ENCODE measurements at regions not wholly inside any gene's neighbourhood (a gene's known extent, or its start where the extent isn't known, plus 50 kb on each side); places are given as distances from the start of the nearest gene placed in this dataset.
"Not testable (repeated sequence)": the region's sequence is repeated elsewhere in the genome, so short reads cannot be mapped to it uniquely, and the experiment has no call there.

GRCh38 chr10:9253121-9253520, 1198.6 kb downstream of the GATA3 start:
- Histone ChIP-seq H3K36me3 (no peaks in the 10 kb centered on the region), H3K9me3 (no peaks in the 10 kb centered on the region), H3K27me3 (no peaks in the 10 kb centered on the region), H3K4me1 (ENCODE audit: insufficient read depth) (no peaks in the 10 kb centered on the region), H3K4me3 (no peak overlapping the region), H3K27ac (no peak overlapping the region)
- TF ChIP-seq POLR2A (IDR thresholded peaks at IDR 0.05) (no peak), EP300 (IDR thresholded peaks at IDR 0.05) (no peak)
- TF ChIP-seq, protein P1, sequence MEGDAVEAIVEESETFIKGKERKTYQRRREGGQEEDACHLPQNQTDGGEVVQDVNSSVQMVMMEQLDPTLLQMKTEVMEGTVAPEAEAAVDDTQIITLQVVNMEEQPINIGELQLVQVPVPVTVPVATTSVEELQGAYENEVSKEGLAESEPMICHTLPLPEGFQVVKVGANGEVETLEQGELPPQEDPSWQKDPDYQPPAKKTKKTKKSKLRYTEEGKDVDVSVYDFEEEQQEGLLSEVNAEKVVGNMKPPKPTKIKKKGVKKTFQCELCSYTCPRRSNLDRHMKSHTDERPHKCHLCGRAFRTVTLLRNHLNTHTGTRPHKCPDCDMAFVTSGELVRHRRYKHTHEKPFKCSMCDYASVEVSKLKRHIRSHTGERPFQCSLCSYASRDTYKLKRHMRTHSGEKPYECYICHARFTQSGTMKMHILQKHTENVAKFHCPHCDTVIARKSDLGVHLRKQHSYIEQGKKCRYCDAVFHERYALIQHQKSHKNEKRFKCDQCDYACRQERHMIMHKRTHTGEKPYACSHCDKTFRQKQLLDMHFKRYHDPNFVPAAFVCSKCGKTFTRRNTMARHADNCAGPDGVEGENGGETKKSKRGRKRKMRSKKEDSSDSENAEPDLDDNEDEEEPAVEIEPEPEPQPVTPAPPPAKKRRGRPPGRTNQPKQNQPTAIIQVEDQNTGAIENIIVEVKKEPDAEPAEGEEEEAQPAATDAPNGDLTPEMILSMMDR (IDR thresholded peaks at IDR 0.05) = no peak
- DNase-seq = no peak
- intact Hi-C loops (cut with DNase I) = no loop called here

DNA sequence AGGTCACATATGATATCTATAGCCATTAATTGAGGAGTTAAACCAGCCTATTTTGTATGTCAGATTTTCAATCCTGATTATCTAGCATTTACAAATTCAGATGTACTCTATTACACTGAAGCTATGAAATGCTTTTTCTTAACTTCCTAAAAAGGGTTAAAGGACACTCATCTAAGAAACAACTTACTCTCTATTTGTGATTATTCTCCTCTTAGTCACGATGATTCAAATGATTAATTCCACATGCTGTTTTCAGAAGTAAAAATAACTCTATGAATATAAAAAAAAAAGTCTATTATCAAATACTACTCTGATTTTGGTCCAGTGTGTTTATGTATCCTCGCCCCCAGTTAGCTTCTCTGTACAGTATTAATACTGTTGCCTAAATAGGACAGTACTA, 1199.9 kb downstream of the GATA3 start:
- no peak overlapping the region for H3K4me3 ChIP-seq
- 5 to 11% (median 8%) methylated on average over 2 of the region's 2 CpGs for WGBS, 3 donors
- no peak for DNase-seq
- no peak for TF ChIP-seq POLR2A (IDR thresholded peaks at IDR 0.05)
- TF ChIP-seq EP300 (IDR thresholded peaks at IDR 0.05) = no peak
- TF ChIP-seq, protein P1 (IDR thresholded peaks at IDR 0.05) = no peak
- intact Hi-C loops (cut with DNase I) = no loop called here
- H3K4me1 ChIP-seq (ENCODE audit: insufficient read depth) = no peaks in the 10 kb centered on the region
- no peaks in the 10 kb centered on the region for H3K9me3 ChIP-seq
- no peaks in the 10 kb centered on the region for H3K36me3 ChIP-seq
- H3K27ac ChIP-seq = no peak overlapping the region
- no peaks in the 10 kb centered on the region for H3K27me3 ChIP-seq

DNA sequence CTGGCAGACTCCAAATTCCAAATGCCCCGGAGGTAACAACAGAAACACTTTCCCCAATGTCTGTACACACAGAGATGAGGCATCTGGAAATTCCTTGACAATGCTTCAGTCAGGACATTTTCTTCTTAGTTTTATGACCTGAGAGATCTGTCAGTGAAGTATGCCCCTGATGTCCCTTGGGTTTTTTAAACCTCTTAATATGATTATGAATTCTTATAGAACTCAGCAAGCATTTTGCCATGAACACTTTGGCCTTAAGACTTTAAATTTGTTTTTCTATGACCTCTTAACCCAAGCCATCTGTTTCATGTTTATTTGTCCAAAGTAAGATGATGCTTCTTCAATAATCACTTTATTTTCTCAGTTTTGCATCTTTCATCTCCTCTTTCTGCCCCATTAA, 1206.2 kb downstream of the GATA3 start:
- TF ChIP-seq POLR2A (IDR thresholded peaks at IDR 0.05) (no peak), EP300 (IDR thresholded peaks at IDR 0.05) (no peak)
- TF ChIP-seq, protein P1 (IDR thresholded peaks at IDR 0.05) = no peak
- intact Hi-C loops (cut with DNase I) = no loop called here
- Histone ChIP-seq H3K27me3 (no peaks in the 10 kb centered on the region), H3K4me3 (no peak overlapping the region), H3K36me3 (no peaks in the 10 kb centered on the region), H3K9me3 (no peaks in the 10 kb centered on the region), H3K27ac (no peak overlapping the region), H3K4me1 (ENCODE audit: insufficient read depth) (no peaks in the 10 kb centered on the region)
- WGBS, 3 donors = 62 to 80% (median 65%) methylated on average over 1 of the region's 1 CpG
- DNase-seq = no peak

DNA sequence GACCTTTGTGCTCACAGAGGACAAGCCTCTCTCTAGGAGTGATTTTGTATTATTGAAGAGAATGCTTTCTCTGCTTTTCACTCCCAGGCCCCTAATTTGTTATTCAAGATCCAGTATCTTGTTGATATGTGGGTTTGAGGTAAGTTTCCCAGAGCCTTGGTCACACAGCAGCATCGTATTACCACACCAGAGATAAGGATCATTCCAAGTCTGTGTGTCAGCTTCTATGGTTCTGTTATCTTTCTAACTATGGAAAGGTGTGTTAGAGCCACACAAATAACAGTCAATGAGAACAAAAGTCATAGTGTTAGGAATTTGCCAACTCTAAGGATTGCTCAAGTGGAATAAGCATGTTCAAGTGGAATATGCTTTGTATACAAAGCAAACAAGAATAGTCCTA, 1208.3 kb downstream of the GATA3 start:
- no peak overlapping the region for H3K4me3 ChIP-seq
- no peak for DNase-seq
- TF ChIP-seq, protein P1 (IDR thresholded peaks at IDR 0.05) = no peak
- TF ChIP-seq POLR2A (IDR thresholded peaks at IDR 0.05) = no peak
- TF ChIP-seq EP300 (IDR thresholded peaks at IDR 0.05) = no peak
- intact Hi-C loops (cut with DNase I) = no loop called here
- H3K4me1 ChIP-seq (ENCODE audit: insufficient read depth) = no peaks in the 10 kb centered on the region
- no peaks in the 10 kb centered on the region for H3K27me3 ChIP-seq
- H3K27ac ChIP-seq = no peak overlapping the region
- no peaks in the 10 kb centered on the region for H3K36me3 ChIP-seq
- H3K9me3 ChIP-seq = no peaks in the 10 kb centered on the region
- WGBS, 3 donors = 17 to 29% (median 28%) methylated on average over 1 of the region's 1 CpG

DNA sequence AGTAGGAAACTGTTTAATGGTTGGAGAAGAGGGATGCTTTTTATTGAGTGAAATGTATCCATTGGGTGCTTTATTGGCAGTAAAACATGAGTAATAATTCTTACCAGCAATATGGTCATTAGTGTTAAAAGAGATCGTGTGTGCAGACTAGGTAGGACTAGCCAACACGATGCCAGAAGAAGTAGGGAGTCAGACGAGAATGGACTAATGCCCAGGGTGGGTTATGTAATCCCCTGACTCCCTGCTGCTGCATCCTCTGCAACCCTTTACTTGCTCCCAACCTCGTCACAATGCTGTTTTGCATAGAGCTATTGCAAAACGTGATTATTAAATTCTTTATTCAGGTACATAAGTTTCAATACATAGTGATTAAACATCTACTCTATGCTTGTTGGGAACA, 1213.7 kb downstream of the GATA3 start:
- Histone ChIP-seq H3K9me3 (no peaks in the 10 kb centered on the region), H3K27me3 (no peaks in the 10 kb centered on the region), H3K4me3 (no peak overlapping the region), H3K36me3 (no peaks in the 10 kb centered on the region), H3K4me1 (ENCODE audit: insufficient read depth) (no peaks in the 10 kb centered on the region), H3K27ac (no peak overlapping the region)
- no peak for DNase-seq
- intact Hi-C loops (cut with DNase I) = no loop called here
- 44 to 57% (median 44%) methylated on average over 5 of the region's 5 CpGs for WGBS, 3 donors
- TF ChIP-seq EP300 (IDR thresholded peaks at IDR 0.05) = no peak
- TF ChIP-seq POLR2A (IDR thresholded peaks at IDR 0.05) = no peak
- TF ChIP-seq, protein P1 (IDR thresholded peaks at IDR 0.05) = no peak

DNA sequence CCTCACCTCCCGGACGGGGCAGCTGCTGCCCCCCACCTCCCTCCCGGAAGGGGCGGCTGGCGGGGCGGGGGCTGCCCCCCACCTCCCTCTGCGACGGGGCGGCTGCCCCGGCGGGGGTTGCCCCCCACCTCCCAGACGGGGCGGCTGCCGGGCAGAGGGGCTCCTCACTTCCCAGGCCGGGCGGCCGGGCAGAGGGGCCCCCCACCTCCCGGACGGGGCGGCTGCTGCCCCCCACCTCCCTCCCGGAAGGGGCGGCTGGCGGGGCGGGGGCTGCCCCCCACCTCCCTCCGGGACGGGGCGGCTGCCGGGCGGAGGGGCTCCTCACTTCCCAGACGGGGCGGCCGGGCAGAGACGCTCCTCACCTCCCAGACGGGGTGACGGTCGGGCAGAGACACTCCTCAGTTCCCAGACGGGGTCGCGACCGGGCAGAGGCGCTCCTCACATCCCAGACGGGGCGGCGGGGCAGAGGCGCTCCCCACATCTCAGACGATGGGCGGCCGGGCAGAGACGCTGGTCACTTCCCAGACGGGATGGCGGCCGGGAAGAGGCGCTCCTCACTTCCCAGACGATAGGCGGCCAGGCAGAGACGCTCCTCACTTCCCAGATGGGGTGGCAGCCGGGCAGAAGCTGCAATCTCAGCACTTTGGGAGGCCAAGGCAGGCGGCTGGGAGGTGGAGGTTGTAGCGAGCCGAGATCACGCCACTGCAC, 1218.8 kb downstream of the GATA3 start:
- H3K4me3 ChIP-seq; H3K4me1 ChIP-seq (ENCODE audit: insufficient read depth); H3K36me3 ChIP-seq; H3K27ac ChIP-seq; DNase-seq; H3K27me3 ChIP-seq; H3K9me3 ChIP-seq; intact Hi-C loops (cut with DNase I): not testable (repeated sequence)
- 92 to 99% (median 96%) methylated on average over 29 to 55 of the region's 61 CpGs for WGBS, 3 donors
